Lung (tissue), 11 donors: ENCODE measurements at regions not wholly inside any gene's neighbourhood (a gene's known extent, or its start where the extent isn't known, plus 50 kb on each side); places are given as distances from the start of the nearest gene placed in this dataset.
"Not testable (repeated sequence)": the region's sequence is repeated elsewhere in the genome, so short reads cannot be mapped to it uniquely, and the experiment has no call there.

ENCODE experiments used
- ATAC-seq: fragments of 200-7000 bp; cut with Tn5 transposase; one replicate; pipeline ENCODE4 v1.9.1; 2020; ENCODE audit warnings: moderate number of reproducible peaks; ENCODE audit not compliant: insufficient read depth, low FRiP score
- DNase-seq, 3 donors: peaks; one replicate each; pipeline ENCODE4 v3.0.0-alpha.2; 2013 to 2017
- H3K27ac ChIP-seq, 2 donors: one replicate each; pipeline ENCODE4 v1.5.1; 2013; ENCODE audit warnings: mild to moderate bottlenecking in 2 of 2, moderate library complexity in 2 of 2, control low read depth in 1 of 2, inconsistent platforms in 1 of 2, low read depth in 1 of 2, low read length in 1 of 2
- H3K27me3 ChIP-seq, 3 donors: one replicate each; pipeline ENCODE4 v1.5.1; 2013; ENCODE audit warnings: low read length in 2 of 3; ENCODE audit not compliant: control insufficient read depth in 3 of 3, insufficient read depth in 3 of 3
- H3K36me3 ChIP-seq, 4 donors: one replicate each; pipeline ENCODE4 v1.5.1; 2013; ENCODE audit warnings: low read length in 4 of 4, mild to moderate bottlenecking in 1 of 4, moderate library complexity in 1 of 4; ENCODE audit not compliant: control insufficient read depth in 4 of 4, insufficient read depth in 4 of 4
- H3K4me1 ChIP-seq, 5 donors: one replicate each; pipeline ENCODE4 v1.5.1; 2013; ENCODE audit warnings: low read length in 5 of 5, mild to moderate bottlenecking in 2 of 5, moderate library complexity in 1 of 5; ENCODE audit not compliant: control insufficient read depth in 5 of 5, insufficient read depth in 5 of 5
- H3K4me3 ChIP-seq: one replicate; pipeline ENCODE4 v1.5.1; 2013; ENCODE audit warnings: mild to moderate bottlenecking, control low read depth, moderate library complexity
- H3K9ac ChIP-seq, 2 donors: one replicate each; pipeline ENCODE4 v1.5.1; 2013; ENCODE audit warnings: low read length in 2 of 2, control low read depth in 1 of 2; ENCODE audit not compliant: insufficient read depth in 1 of 2
- H3K9me3 ChIP-seq, 4 donors: one replicate each; pipeline ENCODE4 v1.5.1; 2013; ENCODE audit warnings: low read length in 3 of 4, mild to moderate bottlenecking in 1 of 4, moderate library complexity in 1 of 4; ENCODE audit not compliant: control insufficient read depth in 4 of 4, insufficient read depth in 3 of 4
- CTCF ChIP-seq: IDR thresholded peaks from 2 replicates; pipeline ENCODE4 v1.5.1; 2012; ENCODE audit warnings: mild to moderate bottlenecking; ENCODE audit errors: control extremely low read depth, extremely low read depth
- WGBS, 2 donors: extraction: QIAGEN DNeasy Blood & Tissue Kit; methylation state at CpG; one replicate each; pipeline ENCODE4 v1.1.7; 2013; 5-methylcytosine and 5-hydroxymethylcytosine counted together
- donor health status: control.
- donor health status: control.
- donor health status: Bipolar disorder and iron deficiency.
- donor health status: healthy.
- donor health status: DM: yes; HTN: yes; CAD: no.

- Histone ChIP-seq H3K9me3 (peaks cover 0 to 2% (median 0%) of the 10 kb centered on the region in 4 donors), H3K4me3 (no peak overlapping the region), H3K27ac (no peak overlapping the region), H3K36me3 (no peaks in the 10 kb centered on the region), H3K27me3 (no peaks in the 10 kb centered on the region), H3K9ac (no peak overlapping the region), H3K4me1 (no peaks in the 10 kb centered on the region)
- DNase-seq: peak in 1 of 3 donors; percentile 12
- TF ChIP-seq CTCF: no peak
- WGBS, 2 donors: 79 to 91% methylated on average over 6 of the region's 6 CpGs
- ATAC-seq: no peak
These were observed 473.3 kb downstream of the FBXO15 start for GRCh38 chr18:73674125-73674865.

- not testable (repeated sequence) for H3K36me3 ChIP-seq, DNase-seq, H3K9me3 ChIP-seq, H3K27me3 ChIP-seq, H3K4me3 ChIP-seq, ATAC-seq, H3K9ac ChIP-seq, H3K4me1 ChIP-seq, H3K27ac ChIP-seq
- WGBS, 2 donors: 91 to 93% methylated on average over 8 of the region's 8 CpGs
These were observed 476.2 kb downstream of the FBXO15 start for GRCh38 chr18:73671480-73671879.

- Histone ChIP-seq H3K4me1 (no peaks in the 10 kb centered on the region), H3K27me3 (no peaks in the 10 kb centered on the region), H3K9me3 (peaks cover 0 to 2% (median 0%) of the 10 kb centered on the region in 4 donors), H3K4me3 (no peak overlapping the region), H3K9ac (no peak overlapping the region), H3K36me3 (no peaks in the 10 kb centered on the region), H3K27ac (no peak overlapping the region)
- WGBS, 2 donors: 88 to 89% methylated on average over 5 of the region's 5 CpGs
- ATAC-seq (no peak), DNase-seq (no peak)
- no peak for TF ChIP-seq CTCF
These were observed 477.1 kb downstream of the FBXO15 start for GRCh38 chr18:73670524-73670923.

GRCh38 chr18:73670039-73670438 lies 477.6 kb downstream of the FBXO15 start:
- no peak overlapping the region for H3K9ac ChIP-seq
- no peak for ATAC-seq

More at GRCh38 chr18:73670039-73670438, 477.6 kb downstream of the FBXO15 start:
- Histone ChIP-seq H3K36me3 (no peaks in the 10 kb centered on the region), H3K4me3 (no peak overlapping the region), H3K9me3 (peaks cover 0 to 2% (median 0%) of the 10 kb centered on the region in 4 donors), H3K27ac (no peak overlapping the region), H3K4me1 (no peaks in the 10 kb centered on the region), H3K27me3 (no peaks in the 10 kb centered on the region)
- TF ChIP-seq CTCF: no peak
- no peak for DNase-seq
